ENCODE measurements at regions not wholly inside any gene's neighbourhood (a gene's known extent, or its start where the extent isn't known, plus 50 kb on each side); places are given as distances from the start of the nearest gene placed in this dataset.

GRCh38 chr10:131517781-131518180, 206.3 kb upstream of the TCERG1L start:
- Mint-ChIP-seq H3K36me3 (no peaks in the 10 kb centered on the region), H3K27me3 (ENCODE audit: low read depth in 2 of 2) (no peaks in the 10 kb centered on the region), H3K4me1 (no peaks in the 10 kb centered on the region), H3K9me3 (no peaks in the 10 kb centered on the region), H3K4me3 (no peak overlapping the region), H3K27ac (no peak overlapping the region)
- Histone ChIP-seq H3K4me3 (ENCODE audit: low read length) (no peak overlapping the region), H3K4me1 (ENCODE audit: control insufficient read depth, insufficient read depth, low read length) (no peaks in the 10 kb centered on the region), H3K9me3 (ENCODE audit: control insufficient read depth, insufficient read depth, low read length) (no peaks in the 10 kb centered on the region), H3K36me3 (ENCODE audit: control insufficient read depth, insufficient read depth, low read length) (no peaks in the 10 kb centered on the region), H3K27me3 (ENCODE audit: control insufficient read depth, insufficient read depth, low read length) (no peaks in the 10 kb centered on the region), H3K27ac (ENCODE audit: low read length) (no peak overlapping the region)
- no peak for DNase-seq
- intact Hi-C loops (cut with micrococcal nuclease), result no loop called here
- no peak for ATAC-seq
- WGBS (ENCODE audit: insufficient coverage), result 87% methylated on average over 17 of the region's 17 CpGs
- no peak for TF ChIP-seq CTCF (IDR thresholded peaks at IDR 0.05)

GRCh38 chr10:131519723-131520605, 208.4 kb upstream of the TCERG1L start:
- no peaks in the 10 kb centered on the region for H3K4me1 ChIP-seq (ENCODE audit: control insufficient read depth, insufficient read depth, low read length)
- WGBS (ENCODE audit: insufficient coverage), result 82% methylated on average over 43 of the region's 43 CpGs

GRCh38 chr10:131531265-131532190, 220.0 kb upstream of the TCERG1L start:
- DNase-seq, result no peak
- Mint-ChIP-seq H3K4me3 (no peak overlapping the region), H3K27me3 (ENCODE audit: low read depth in 2 of 2) (peaks cover 4 to 5% of the 10 kb centered on the region in 2 donors), H3K9me3 (no peaks in the 10 kb centered on the region), H3K27ac (no peak overlapping the region), H3K4me1 (no peaks in the 10 kb centered on the region), H3K36me3 (no peaks in the 10 kb centered on the region)
- intact Hi-C loops (cut with micrococcal nuclease), result no loop called here
- Histone ChIP-seq H3K9me3 (ENCODE audit: control insufficient read depth, insufficient read depth, low read length) (no peaks in the 10 kb centered on the region), H3K27me3 (ENCODE audit: control insufficient read depth, insufficient read depth, low read length) (no peaks in the 10 kb centered on the region), H3K4me3 (ENCODE audit: low read length) (no peak overlapping the region), H3K27ac (ENCODE audit: low read length) (no peak overlapping the region), H3K4me1 (ENCODE audit: control insufficient read depth, insufficient read depth, low read length) (no peaks in the 10 kb centered on the region), H3K36me3 (ENCODE audit: control insufficient read depth, insufficient read depth, low read length) (no peaks in the 10 kb centered on the region)
- 78% methylated on average over 24 of the region's 25 CpGs for WGBS (ENCODE audit: insufficient coverage)
- ATAC-seq, result no peak
- no peak for TF ChIP-seq CTCF (IDR thresholded peaks at IDR 0.05)

More at GRCh38 chr10:131519723-131520605, 208.4 kb upstream of the TCERG1L start:
- ATAC-seq (no peak), DNase-seq (no peak)
- H3K4me3 ChIP-seq (ENCODE audit: low read length), result no peak overlapping the region
- Mint-ChIP-seq H3K27ac (no peak overlapping the region), H3K9me3 (no peaks in the 10 kb centered on the region), H3K36me3 (no peaks in the 10 kb centered on the region), H3K27me3 (ENCODE audit: low read depth in 2 of 2) (peaks cover 0 to 3% of the 10 kb centered on the region in 2 donors), H3K4me3 (no peak overlapping the region), H3K4me1 (no peaks in the 10 kb centered on the region)
- intact Hi-C loops (cut with micrococcal nuclease), result no loop called here
- no peak overlapping the region for H3K27ac ChIP-seq (ENCODE audit: low read length)
- no peak for TF ChIP-seq CTCF (IDR thresholded peaks at IDR 0.05)
- H3K36me3 ChIP-seq (ENCODE audit: control insufficient read depth, insufficient read depth, low read length), result no peaks in the 10 kb centered on the region
- H3K27me3 ChIP-seq (ENCODE audit: control insufficient read depth, insufficient read depth, low read length), result peaks cover 2% of the 10 kb centered on the region
- no peaks in the 10 kb centered on the region for H3K9me3 ChIP-seq (ENCODE audit: control insufficient read depth, insufficient read depth, low read length)

Data from natural killer cell (primary cell).